WTC11 (cell line): ENCODE measurements at regions not wholly inside any gene's neighbourhood (a gene's known extent, or its start where the extent isn't known, plus 50 kb on each side); places are given as distances from the start of the nearest gene placed in this dataset.

ENCODE experiments used
- ATF2 ChIP-seq: sonication (generic); formaldehyde crosslinking; IDR thresholded peaks from 2 replicates; pipeline ENCODE4 v1.8.1; 2022; ENCODE audit warnings: low read depth, missing genetic modification reagents, borderline replicate concordance
- ATF3 ChIP-seq: sonication (generic); formaldehyde crosslinking; conservative IDR thresholded peaks from 2 replicates; pipeline ENCODE4 v1.8.1; 2022; ENCODE audit warnings: mild to moderate bottlenecking, missing genetic modification reagents
- ATF6 ChIP-seq: sonication (generic); formaldehyde crosslinking; IDR thresholded peaks from 2 replicates; pipeline ENCODE4 v1.8.1; 2023; ENCODE audit warnings: mild to moderate bottlenecking, missing genetic modification reagents
- CBFB ChIP-seq: sonication (generic); formaldehyde crosslinking; IDR thresholded peaks from 2 replicates; pipeline ENCODE4 v1.8.1; 2022; ENCODE audit warnings: mild to moderate bottlenecking, low read depth, missing genetic modification reagents
- CREB1 ChIP-seq: sonication (generic); formaldehyde crosslinking; IDR thresholded peaks from 2 replicates; pipeline ENCODE4 v1.8.0; 2023; ENCODE audit warnings: mild to moderate bottlenecking, missing genetic modification reagents
- CTCF ChIP-seq: fragments of 200-600 bp; IDR thresholded peaks from 2 replicates; pipeline ENCODE4 v1.8.0; 2022; ENCODE audit warnings: antibody characterized with exemption
- NFATC4 ChIP-seq: fragments of 250-450 bp; sonication (Bioruptor Pico); IDR thresholded peaks from 2 replicates; pipeline ENCODE4 v1.9.0; 2021; ENCODE audit warnings: mild to moderate bottlenecking
- NFYB ChIP-seq: sonication (generic); formaldehyde crosslinking; conservative IDR thresholded peaks from 2 replicates; pipeline ENCODE4 v1.8.0; 2022; ENCODE audit warnings: low read depth, missing genetic modification reagents
- PRDM15 ChIP-seq: sonication (generic); formaldehyde crosslinking; IDR thresholded peaks from 2 replicates; pipeline ENCODE4 v1.8.0; 2022; ENCODE audit warnings: missing genetic modification reagents

- TF ChIP-seq NFYB (CRISPR knock-in tag) (no peak), CTCF (no peak), PRDM15 (CRISPR knock-in tag) (no peak), ATF2 (CRISPR knock-in tag) (no peak), ATF3 (CRISPR knock-in tag) (no peak), ATF6 (CRISPR knock-in tag) (no peak), CBFB (no peak), CREB1 (CRISPR knock-in tag) (no peak), NFATC4 (CRISPR knock-in tag) (no peak)
Observed at GRCh38 chr2:41879235-41879916, 168.4 kb upstream of the PKDCC start.
